Trophoblast cell (in vitro differentiated cells and primary cell): ENCODE measurements at regions not wholly inside any gene's neighbourhood (a gene's known extent, or its start where the extent isn't known, plus 50 kb on each side); places are given as distances from the start of the nearest gene placed in this dataset.

ENCODE experiments used
- DNase-seq, 2 donors: peaks; one replicate each; pipeline ENCODE4 v3.0.0-alpha.2; 2016
- H2AFZ ChIP-seq: 2 replicates; pipeline ENCODE4 v1.6.1; 2013; ENCODE audit warnings: low read length, moderate library complexity, mild to moderate bottlenecking; ENCODE audit not compliant: insufficient read depth, poor library complexity
- H2AK5ac ChIP-seq: 2 replicates; pipeline ENCODE4 v1.6.1; 2013; ENCODE audit warnings: mild to moderate bottlenecking, low read length
- H2BK120ac ChIP-seq: 2 replicates; pipeline ENCODE4 v1.6.1; 2013; ENCODE audit warnings: low read length, mild to moderate bottlenecking, moderate library complexity; ENCODE audit not compliant: insufficient read depth, poor library complexity
- H2BK12ac ChIP-seq: 2 replicates; pipeline ENCODE4 v1.6.1; 2013; ENCODE audit warnings: mild to moderate bottlenecking, low read length, moderate library complexity
- H2BK5ac ChIP-seq: 2 replicates; pipeline ENCODE4 v1.6.1; 2013; ENCODE audit warnings: low read length, low read depth, moderate library complexity, mild to moderate bottlenecking; ENCODE audit not compliant: poor library complexity
- H3K14ac ChIP-seq: 2 replicates; pipeline ENCODE4 v1.6.1; 2013; ENCODE audit warnings: mild to moderate bottlenecking, low read length
- H3K18ac ChIP-seq: 2 replicates; pipeline ENCODE4 v1.6.1; 2013; ENCODE audit warnings: mild to moderate bottlenecking, low read length
- H3K23ac ChIP-seq: 2 replicates; pipeline ENCODE4 v1.6.1; 2013; ENCODE audit warnings: low read length
- H3K27ac ChIP-seq: 2 replicates; pipeline ENCODE4 v1.5.1; 2013; ENCODE audit warnings: low read depth, mild to moderate bottlenecking, inconsistent platforms, low read length, moderate library complexity
- H3K27me3 ChIP-seq: 2 replicates; pipeline ENCODE4 v1.6.1; 2013; ENCODE audit warnings: inconsistent platforms, mild to moderate bottlenecking, low read length, moderate library complexity; ENCODE audit not compliant: insufficient read depth
- H3K36me3 ChIP-seq, 2 experiments: 1 replicate in 1 of 2; 2 replicates in 1 of 2; pipeline ENCODE4 v1.6.1; 2013; ENCODE audit warnings: low read length in 2 of 2, mild to moderate bottlenecking in 2 of 2, moderate library complexity in 1 of 2; ENCODE audit not compliant: insufficient read depth in 2 of 2, control insufficient read depth in 1 of 2
- H3K4ac ChIP-seq: 2 replicates; pipeline ENCODE4 v1.6.1; 2013; ENCODE audit warnings: low read depth, mild to moderate bottlenecking, low read length, moderate library complexity
- H3K4me1 ChIP-seq, 2 experiments: 1 replicate in 1 of 2; 2 replicates in 1 of 2; pipeline ENCODE4 v1.6.1; 2013; ENCODE audit warnings: low read length in 2 of 2, mild to moderate bottlenecking in 2 of 2, moderate library complexity in 1 of 2; ENCODE audit not compliant: insufficient read depth in 2 of 2, control insufficient read depth in 1 of 2
- H3K4me2 ChIP-seq: 2 replicates; pipeline ENCODE4 v1.6.1; 2013; ENCODE audit warnings: inconsistent platforms, mild to moderate bottlenecking, low read length, moderate library complexity
- H3K4me3 ChIP-seq: 2 replicates; pipeline ENCODE4 v1.5.1; 2013; ENCODE audit warnings: mild to moderate bottlenecking, low read depth, low read length, inconsistent platforms
- H3K79me1 ChIP-seq: one replicate; pipeline ENCODE4 v1.6.1; 2013; ENCODE audit warnings: low read length
- H3K79me2 ChIP-seq: 2 replicates; pipeline ENCODE4 v1.6.1; 2013; ENCODE audit warnings: low read length, mild to moderate bottlenecking; ENCODE audit not compliant: control insufficient read depth, insufficient read depth, poor library complexity
- H3K9ac ChIP-seq: 2 replicates; pipeline ENCODE4 v1.6.1; 2013; ENCODE audit warnings: mild to moderate bottlenecking, low read length
- H3K9me3 ChIP-seq: 2 replicates; pipeline ENCODE4 v1.6.1; 2013; ENCODE audit warnings: low read depth, mild to moderate bottlenecking, control low read depth, inconsistent platforms, low read length; ENCODE audit not compliant: insufficient read depth
- H4K12ac ChIP-seq: 2 replicates; pipeline ENCODE4 v1.6.1; 2013; ENCODE audit warnings: low read depth, mild to moderate bottlenecking, low read length, moderate library complexity
- H4K8ac ChIP-seq: 2 replicates; pipeline ENCODE4 v1.6.1; 2013; ENCODE audit warnings: low read depth, mild to moderate bottlenecking, low read length, moderate library complexity
- H4K91ac ChIP-seq: one replicate; pipeline ENCODE4 v1.6.1; 2013; ENCODE audit warnings: low read depth, mild to moderate bottlenecking, low read length, moderate library complexity
- WGBS: extraction: QIAGEN DNeasy Blood & Tissue Kit; methylation state at CpG from one replicate; pipeline ENCODE4 v1.1.7; 2013; ENCODE audit warnings: missing lambda C conversion rate; ENCODE audit not compliant: insufficient read length, insufficient coverage; ENCODE audit errors: extremely low coverage; 5-methylcytosine and 5-hydroxymethylcytosine counted together

- Histone ChIP-seq H2BK5ac (no peak overlapping the region), H3K9ac (no peak overlapping the region), H3K4me2 (no peak overlapping the region), H2AFZ (no peak overlapping the region), H3K36me3 (no peaks in the 10 kb centered on the region), H3K9me3 (peaks cover 10% of the 10 kb centered on the region), H4K8ac (no peak overlapping the region), H3K14ac (no peak overlapping the region), H2BK12ac (no peak overlapping the region), H3K4me3 (no peak overlapping the region), H3K79me2 (no peaks in the 10 kb centered on the region), H3K27me3 (no peaks in the 10 kb centered on the region), H3K79me1 (no peaks in the 10 kb centered on the region), H3K18ac (no peak overlapping the region), H3K4me1 (no peaks in the 10 kb centered on the region), H3K4ac (no peak overlapping the region), H3K27ac (no peak overlapping the region), H2BK120ac (no peak overlapping the region), H2AK5ac (no peak overlapping the region), H3K23ac (no peak overlapping the region), H4K91ac (no peak overlapping the region), H4K12ac (no peak overlapping the region)
- DNase-seq: no peak
- no CpG with 5 or more reads among the region's 14 CpGs for WGBS
Observed at GRCh38 chr2:16392647-16393499, 272.8 kb downstream of the CYRIA start.

- Histone ChIP-seq H3K14ac (no peak overlapping the region), H2BK12ac (no peak overlapping the region), H3K79me2 (no peaks in the 10 kb centered on the region), H3K18ac (no peak overlapping the region), H3K4me1 (no peaks in the 10 kb centered on the region), H3K36me3 (no peaks in the 10 kb centered on the region), H3K79me1 (no peaks in the 10 kb centered on the region), H3K4me3 (no peak overlapping the region), H3K4ac (no peak overlapping the region), H3K27ac (no peak overlapping the region), H4K12ac (no peak overlapping the region), H2AK5ac (no peak overlapping the region), H3K4me2 (no peak overlapping the region), H2BK5ac (no peak overlapping the region), H4K8ac (no peak overlapping the region), H2AFZ (no peak overlapping the region), H3K9me3 (peaks cover 10% of the 10 kb centered on the region), H2BK120ac (no peak overlapping the region), H3K9ac (no peak overlapping the region), H3K23ac (no peak overlapping the region), H4K91ac (no peak overlapping the region), H3K27me3 (no peaks in the 10 kb centered on the region)
- WGBS: no CpG with 5 or more reads among the region's 5 CpGs
- DNase-seq: no peak
Observed at GRCh38 chr2:16391986-16392385, 273.6 kb downstream of the CYRIA start.

DNA sequence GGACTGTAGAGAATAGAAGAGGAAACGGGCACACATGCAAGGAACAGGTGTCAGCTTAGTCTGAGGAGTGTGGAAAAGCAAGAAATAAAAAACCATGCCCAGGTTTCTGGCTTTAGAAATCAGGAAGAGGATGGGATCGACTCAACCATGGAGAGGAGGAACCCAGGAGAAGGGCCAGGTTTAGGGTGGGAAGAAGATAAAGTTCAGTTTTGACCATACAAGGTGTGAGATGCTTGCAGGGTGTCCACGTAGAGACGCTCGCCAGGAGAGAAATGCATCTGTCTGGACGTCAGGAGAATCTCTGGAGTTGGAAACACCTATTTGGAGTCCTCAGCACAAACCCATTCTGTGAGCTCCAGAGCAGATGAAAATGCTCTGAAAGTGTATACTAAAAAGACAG, 275.1 kb downstream of the CYRIA start:
- Histone ChIP-seq H3K4me2 (no peak overlapping the region), H3K4me3 (no peak overlapping the region), H4K8ac (no peak overlapping the region)

GRCh38 chr2:16389611-16390010, 276.0 kb downstream of the CYRIA start:
- no peak for DNase-seq
- H3K18ac ChIP-seq: no peak overlapping the region
- H3K36me3 ChIP-seq: no peaks in the 10 kb centered on the region
- H4K8ac ChIP-seq: no peak overlapping the region
- no peaks in the 10 kb centered on the region for H3K27me3 ChIP-seq
- H3K9me3 ChIP-seq: peaks cover under 1% of the 10 kb centered on the region
- H2BK5ac ChIP-seq: no peak overlapping the region
- no peaks in the 10 kb centered on the region for H3K79me2 ChIP-seq
- H2BK120ac ChIP-seq: no peak overlapping the region
- no peak overlapping the region for H3K23ac ChIP-seq
- no peak overlapping the region for H4K91ac ChIP-seq
- H3K4ac ChIP-seq: no peak overlapping the region
- no peaks in the 10 kb centered on the region for H3K79me1 ChIP-seq
- no peak overlapping the region for H3K9ac ChIP-seq
- no peak overlapping the region for H2AK5ac ChIP-seq
- no peak overlapping the region for H2BK12ac ChIP-seq
- H2AFZ ChIP-seq: no peak overlapping the region
- H3K14ac ChIP-seq: no peak overlapping the region
- H3K27ac ChIP-seq: no peak overlapping the region
- no peak overlapping the region for H3K4me2 ChIP-seq
- no CpG with 5 or more reads among the region's 3 CpGs for WGBS
- H3K4me1 ChIP-seq: no peaks in the 10 kb centered on the region
- H3K4me3 ChIP-seq: peak overlapping the region; percentile 36
- H4K12ac ChIP-seq: no peak overlapping the region

More for the DNA sequence above, 275.1 kb downstream of the CYRIA start:
- Histone ChIP-seq H2BK12ac (no peak overlapping the region), H3K27ac (no peak overlapping the region), H4K12ac (no peak overlapping the region), H3K14ac (no peak overlapping the region), H2BK120ac (no peak overlapping the region), H3K79me1 (no peaks in the 10 kb centered on the region), H2AK5ac (no peak overlapping the region), H4K91ac (no peak overlapping the region), H3K36me3 (no peaks in the 10 kb centered on the region), H3K27me3 (no peaks in the 10 kb centered on the region), H3K9ac (no peak overlapping the region), H3K79me2 (no peaks in the 10 kb centered on the region), H3K9me3 (peaks cover 7% of the 10 kb centered on the region), H3K4me1 (no peaks in the 10 kb centered on the region), H3K23ac (no peak overlapping the region), H2BK5ac (no peak overlapping the region), H2AFZ (no peak overlapping the region), H3K18ac (no peak overlapping the region), H3K4ac (no peak overlapping the region)
- no CpG with 5 or more reads among the region's 6 CpGs for WGBS
- no peak for DNase-seq
